HG02852 (cell line): ENCODE measurements at regions not wholly inside any gene's neighbourhood (a gene's known extent, or its start where the extent isn't known, plus 50 kb on each side); places are given as distances from the start of the nearest gene placed in this dataset.

Experiments used
- ATAC-seq: cut with Tn5 transposase; IDR thresholded peaks from one replicate; pipeline ENCODE4 v1.9.1; 2021; ENCODE audit warnings: mild to moderate bottlenecking, moderate library complexity; ENCODE audit not compliant: unreplicated experiment

- no peak for ATAC-seq
Measured at GRCh38 chr13:63972328-63972727, 2556.7 kb upstream of the PCDH20 start.

- ATAC-seq, result no peak
Measured at GRCh38 chr13:63954683-63955082, 2539.0 kb upstream of the PCDH20 start.

GRCh38 chr13:63948045-63948444 lies 2532.4 kb upstream of the PCDH20 start:
- no peak for ATAC-seq

GRCh38 chr13:63944911-63945310 lies 2529.3 kb upstream of the PCDH20 start:
- ATAC-seq, result no peak

- ATAC-seq, result no peak
Measured at GRCh38 chr13:63942372-63942771, 2526.7 kb upstream of the PCDH20 start.

- ATAC-seq, result no peak
Measured at GRCh38 chr13:63938851-63939250, 2523.2 kb upstream of the PCDH20 start.

- ATAC-seq, result no peak
Measured at GRCh38 chr13:63910511-63910910, 2494.9 kb upstream of the PCDH20 start.

- no peak for ATAC-seq
Measured at GRCh38 chr13:63909726-63910375, 2494.2 kb upstream of the PCDH20 start.

- ATAC-seq, result no peak
Measured at GRCh38 chr13:63902141-63902540, 2486.5 kb upstream of the PCDH20 start.

GRCh38 chr13:63901630-63902029 lies 2486.0 kb upstream of the PCDH20 start:
- ATAC-seq, result no peak

GRCh38 chr13:63900406-63900805 lies 2484.8 kb upstream of the PCDH20 start:
- no peak for ATAC-seq

- no peak for ATAC-seq
Measured at GRCh38 chr13:63896321-63896720, 2480.7 kb upstream of the PCDH20 start.

- no peak for ATAC-seq
Measured at GRCh38 chr13:63882052-63882451, 2466.4 kb upstream of the PCDH20 start.

GRCh38 chr13:63880705-63881104 lies 2465.1 kb upstream of the PCDH20 start:
- no peak for ATAC-seq

GRCh38 chr13:63873936-63874335 lies 2458.3 kb upstream of the PCDH20 start:
- no peak for ATAC-seq

GRCh38 chr13:63864171-63864902 lies 2448.7 kb upstream of the PCDH20 start:
- ATAC-seq, result no peak

- ATAC-seq, result no peak
Measured at GRCh38 chr13:63855457-63856118, 2439.9 kb upstream of the PCDH20 start.

- ATAC-seq, result no peak
Measured at GRCh38 chr13:63853816-63854215, 2438.2 kb upstream of the PCDH20 start.

- no peak for ATAC-seq
Measured at GRCh38 chr13:63851526-63851925, 2435.9 kb upstream of the PCDH20 start.

- ATAC-seq, result no peak
Measured at GRCh38 chr13:63843766-63844699, 2428.4 kb upstream of the PCDH20 start.

GRCh38 chr13:63842102-63842501 lies 2426.5 kb upstream of the PCDH20 start:
- ATAC-seq, result no peak
